GM12878 (cell line): ENCODE measurements at regions not wholly inside any gene's neighbourhood (a gene's known extent, or its start where the extent isn't known, plus 50 kb on each side); places are given as distances from the start of the nearest gene placed in this dataset.

Experiments
- RELA ChIP-seq: fragments of 450-650 bp; IDR thresholded peaks from 2 replicates; pipeline ENCODE4 v1.8.0; 2014; ENCODE audit warnings: borderline replicate concordance; ENCODE audit not compliant: partially characterized antibody
- ZBTB4 ChIP-seq: fragments of 450-650 bp; formaldehyde crosslinking; IDR thresholded peaks from 2 replicates; pipeline ENCODE4 v1.4.0; 2022; ENCODE audit warnings: mild to moderate bottlenecking, moderate library complexity

DNA sequence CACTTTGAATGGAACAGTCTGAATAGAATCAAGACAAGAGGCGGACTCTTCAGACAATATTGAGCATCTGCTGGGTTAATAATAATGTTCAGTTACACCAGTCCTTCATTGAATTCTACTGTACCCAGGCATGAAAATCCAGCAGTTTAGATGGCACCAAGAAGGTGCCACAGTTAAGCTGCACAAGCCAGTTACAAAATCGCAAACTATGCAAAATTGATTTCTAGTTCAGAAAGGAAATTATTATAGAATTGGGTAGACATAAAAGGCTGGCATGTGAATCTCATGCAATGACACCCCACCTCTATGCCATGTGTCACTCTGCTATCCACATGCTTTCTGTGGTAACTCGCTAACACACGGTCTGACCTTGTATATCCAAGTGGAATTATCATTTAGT is 105.8 kb upstream of the VCX3A start:
- TF ChIP-seq ZBTB4 (CRISPR knock-in tag), result no peak
- no peak for TF ChIP-seq RELA
